DND-41 (cell line): ENCODE measurements at regions not wholly inside any gene's neighbourhood (a gene's known extent, or its start where the extent isn't known, plus 50 kb on each side); places are given as distances from the start of the nearest gene placed in this dataset.

Source experiments
- CTCF ChIP-seq: IDR thresholded peaks from 2 replicates; pipeline ENCODE4 v1.5.1; 2012; ENCODE audit warnings: borderline replicate concordance, low read length, moderate library complexity, mild to moderate bottlenecking; ENCODE audit not compliant: poor library complexity, severe bottlenecking; ENCODE audit errors: extremely low read depth
- EZH2 ChIP-seq: IDR thresholded peaks from 3 replicates; pipeline ENCODE4 v1.6.1; 2012; ENCODE audit warnings: borderline replicate concordance, low read depth, mild to moderate bottlenecking, moderate library complexity, low read length, inconsistent platforms; ENCODE audit not compliant: severe bottlenecking

GRCh38 chrX:118182681-118183080 lies 66.1 kb upstream of the KLHL13 start:
- TF ChIP-seq CTCF (no peak), EZH2 (no peak)
